ENCODE measurements at regions not wholly inside any gene's neighbourhood (a gene's known extent, or its start where the extent isn't known, plus 50 kb on each side); places are given as distances from the start of the nearest gene placed in this dataset.

- TF ChIP-seq GATA3 (IDR thresholded peaks at IDR 0.05; ENCODE audit: low read depth, low read length), result no peak
- no peak for TF ChIP-seq GATA2 (IDR thresholded peaks at IDR 0.05; ENCODE audit: low read depth, low read length)
Measured at GRCh38 chr6:92352130-92352529, 1067.2 kb downstream of the EPHA7 start.
